ENCODE measurements at regions not wholly inside any gene's neighbourhood (a gene's known extent, or its start where the extent isn't known, plus 50 kb on each side); places are given as distances from the start of the nearest gene placed in this dataset.

DNA sequence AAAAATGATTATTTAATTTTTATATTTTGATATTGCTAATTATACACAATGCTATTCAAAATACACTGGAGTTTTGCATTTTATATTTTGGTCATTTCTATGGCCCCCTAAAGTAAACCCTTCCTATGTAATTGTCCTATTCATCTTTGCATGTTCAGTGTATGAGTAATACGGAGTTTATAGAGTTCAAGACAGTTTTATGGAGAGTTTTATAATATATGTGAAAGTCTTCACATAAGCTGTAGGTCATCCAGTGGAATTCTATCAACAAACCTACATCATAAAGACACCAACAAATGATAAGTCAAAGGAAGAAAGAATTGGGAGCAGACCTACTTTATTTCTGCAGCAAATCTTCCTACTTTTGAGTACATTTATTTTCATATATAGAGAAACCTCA, 1200.4 kb upstream of the EPHA6 start:
- Histone ChIP-seq H3K4me2 (ENCODE audit: low read length) (no peak overlapping the region), H3K79me2 (ENCODE audit: low read length) (no peaks in the 10 kb centered on the region), H2AFZ (ENCODE audit: low read depth, low read length) (no peak overlapping the region), H3K4me1 (ENCODE audit: low read length) (no peaks in the 10 kb centered on the region), H3K9me3 (ENCODE audit: insufficient read depth, low read length) (no peaks in the 10 kb centered on the region), H3K36me3 (replicated peaks; ENCODE audit: low read depth, low read length) (no peaks in the 10 kb centered on the region), H4K20me1 (ENCODE audit: insufficient read depth, low read length) (no peaks in the 10 kb centered on the region), H3K27ac (ENCODE audit: low read length) (no peak overlapping the region), H3K27me3 (ENCODE audit: low read depth, low read length) (no peaks in the 10 kb centered on the region), H3K9ac (ENCODE audit: low read length) (no peak overlapping the region), H3K4me3 (ENCODE audit: low read length) (no peak overlapping the region)
- TF ChIP-seq CTCF (IDR thresholded peaks at IDR 0.05; ENCODE audit: low read depth, low read length) (no peak), EZH2phosphoT487 (IDR thresholded peaks at IDR 0.05; ENCODE audit: low read depth) (no peak)

- no peaks in the 10 kb centered on the region for H3K4me1 ChIP-seq (ENCODE audit: low read length)
- no peak for TF ChIP-seq EZH2phosphoT487 (IDR thresholded peaks at IDR 0.05; ENCODE audit: low read depth)
- TF ChIP-seq CTCF (IDR thresholded peaks at IDR 0.05; ENCODE audit: low read depth, low read length), result no peak
These were observed 1198.6 kb upstream of the EPHA6 start for GRCh38 chr3:95615592-95616310.

GRCh38 chr3:95626107-95626506, 1188.3 kb upstream of the EPHA6 start:
- H3K4me2 ChIP-seq (ENCODE audit: low read length), result no peak overlapping the region
- peaks cover 8% of the 10 kb centered on the region for H3K36me3 ChIP-seq (replicated peaks; ENCODE audit: low read depth, low read length)
- no peaks in the 10 kb centered on the region for H3K9me3 ChIP-seq (ENCODE audit: insufficient read depth, low read length)
- H3K27ac ChIP-seq (ENCODE audit: low read length), result no peak overlapping the region
- no peaks in the 10 kb centered on the region for H4K20me1 ChIP-seq (ENCODE audit: insufficient read depth, low read length)
- H3K79me2 ChIP-seq (ENCODE audit: low read length), result no peaks in the 10 kb centered on the region
- TF ChIP-seq CTCF (IDR thresholded peaks at IDR 0.05; ENCODE audit: low read depth, low read length) (no peak), EZH2phosphoT487 (IDR thresholded peaks at IDR 0.05; ENCODE audit: low read depth) (no peak)
- no peak overlapping the region for H3K9ac ChIP-seq (ENCODE audit: low read length)
- H2AFZ ChIP-seq (ENCODE audit: low read depth, low read length), result no peak overlapping the region
- H3K27me3 ChIP-seq (ENCODE audit: low read depth, low read length), result no peaks in the 10 kb centered on the region
- H3K4me1 ChIP-seq (ENCODE audit: low read length), result peaks cover 13% of the 10 kb centered on the region
- no peak overlapping the region for H3K4me3 ChIP-seq (ENCODE audit: low read length)

More at GRCh38 chr3:95615592-95616310, 1198.6 kb upstream of the EPHA6 start:
- Histone ChIP-seq H2AFZ (ENCODE audit: low read depth, low read length) (no peak overlapping the region), H4K20me1 (ENCODE audit: insufficient read depth, low read length) (no peaks in the 10 kb centered on the region), H3K27ac (ENCODE audit: low read length) (no peak overlapping the region), H3K27me3 (ENCODE audit: low read depth, low read length) (no peaks in the 10 kb centered on the region), H3K9ac (ENCODE audit: low read length) (no peak overlapping the region), H3K4me3 (ENCODE audit: low read length) (no peak overlapping the region), H3K36me3 (replicated peaks; ENCODE audit: low read depth, low read length) (no peaks in the 10 kb centered on the region), H3K9me3 (ENCODE audit: insufficient read depth, low read length) (no peaks in the 10 kb centered on the region), H3K79me2 (ENCODE audit: low read length) (no peaks in the 10 kb centered on the region), H3K4me2 (ENCODE audit: low read length) (no peak overlapping the region)

GRCh38 chr3:95627293-95627692, 1187.1 kb upstream of the EPHA6 start:
- Histone ChIP-seq H3K4me1 (ENCODE audit: low read length) (peaks cover 13% of the 10 kb centered on the region), H3K27me3 (ENCODE audit: low read depth, low read length) (no peaks in the 10 kb centered on the region), H3K36me3 (replicated peaks; ENCODE audit: low read depth, low read length) (peaks cover 8% of the 10 kb centered on the region), H3K9ac (ENCODE audit: low read length) (peak overlapping the region; percentile 14; the same call in 1 of the 2 replicates), H4K20me1 (ENCODE audit: insufficient read depth, low read length) (no peaks in the 10 kb centered on the region), H3K4me2 (ENCODE audit: low read length) (peak overlapping the region; percentile 55), H3K9me3 (ENCODE audit: insufficient read depth, low read length) (no peaks in the 10 kb centered on the region), H3K79me2 (ENCODE audit: low read length) (no peaks in the 10 kb centered on the region), H3K4me3 (ENCODE audit: low read length) (peak overlapping the region; percentile 13; the same call in 1 of the 2 replicates), H3K27ac (ENCODE audit: low read length) (peak overlapping the region; percentile 59), H2AFZ (ENCODE audit: low read depth, low read length) (peak overlapping the region; percentile 93)
- no peak for TF ChIP-seq CTCF (IDR thresholded peaks at IDR 0.05; ENCODE audit: low read depth, low read length)
- TF ChIP-seq EZH2phosphoT487 (IDR thresholded peaks at IDR 0.05; ENCODE audit: low read depth), result no peak
